Activated naive CD4-positive, alpha-beta T cell treated with anti-CD3 and anti-CD28 coated beads, Interleukin-2, amount 50 U/mL, for 16 hours (primary cell): ENCODE measurements at regions not wholly inside any gene's neighbourhood (a gene's known extent, or its start where the extent isn't known, plus 50 kb on each side); places are given as distances from the start of the nearest gene placed in this dataset.

Source experiments
- DNase-seq: peaks from one replicate; pipeline ENCODE4 v3.0.0-alpha.2; 2020

- DNase-seq, result no peak
Measured at GRCh38 chr18:78622907-78623541, 356.6 kb upstream of the SALL3 start.

GRCh38 chr18:78624646-78625279, 354.9 kb upstream of the SALL3 start:
- DNase-seq, result no peak

GRCh38 chr18:78625847-78626246, 353.8 kb upstream of the SALL3 start:
- DNase-seq, result no peak

- DNase-seq, result no peak
Measured at GRCh38 chr18:78627551-78628346, 351.9 kb upstream of the SALL3 start.

GRCh38 chr18:78629426-78629825, 350.2 kb upstream of the SALL3 start:
- DNase-seq, result no peak

- no peak for DNase-seq
Measured at GRCh38 chr18:78630356-78630755, 349.3 kb upstream of the SALL3 start.

GRCh38 chr18:78630981-78631510, 348.6 kb upstream of the SALL3 start:
- no peak for DNase-seq

GRCh38 chr18:78632111-78632541, 347.5 kb upstream of the SALL3 start:
- DNase-seq, result no peak

- DNase-seq, result no peak
Measured at GRCh38 chr18:78634061-78634696, 345.4 kb upstream of the SALL3 start.

GRCh38 chr18:78635093-78635800, 344.4 kb upstream of the SALL3 start:
- no peak for DNase-seq

GRCh38 chr18:78636260-78636659, 343.4 kb upstream of the SALL3 start:
- no peak for DNase-seq

GRCh38 chr18:78637442-78638402, 341.9 kb upstream of the SALL3 start:
- no peak for DNase-seq

- DNase-seq, result no peak
Measured at GRCh38 chr18:78639006-78639950, 340.3 kb upstream of the SALL3 start.

GRCh38 chr18:78640246-78640995, 339.2 kb upstream of the SALL3 start:
- DNase-seq, result no peak

GRCh38 chr18:78641689-78642231, 337.9 kb upstream of the SALL3 start:
- no peak for DNase-seq

- no peak for DNase-seq
Measured at GRCh38 chr18:78642296-78642951, 337.2 kb upstream of the SALL3 start.

- DNase-seq, result no peak
Measured at GRCh38 chr18:78643004-78643403, 336.6 kb upstream of the SALL3 start.

- DNase-seq, result no peak
Measured at GRCh38 chr18:78643981-78644380, 335.6 kb upstream of the SALL3 start.

GRCh38 chr18:78645216-78645615, 334.4 kb upstream of the SALL3 start:
- DNase-seq, result no peak
